ENCODE measurements at regions not wholly inside any gene's neighbourhood (a gene's known extent, or its start where the extent isn't known, plus 50 kb on each side); places are given as distances from the start of the nearest gene placed in this dataset.
A peak's percentile ranks its signal among the peaks of the same experiment; 100 is the strongest.

GRCh38 chr20:17883592-17884306 lies 84.8 kb downstream of the SNX5 start:
- peak overlapping the region; percentile 46; the same call in 1 of the 2 replicates for H2BK15ac ChIP-seq (ENCODE audit: low read length)
- no peak for FAIRE-seq
- H4K5ac ChIP-seq (ENCODE audit: insufficient read length, low read depth, low read length), result peak overlapping the region; percentile 53
- no peak overlapping the region for H3K56ac ChIP-seq (replicated peaks; ENCODE audit: insufficient read length, low read depth, low read length)
- H3K9ac ChIP-seq (replicated peaks in 1 of 4; ENCODE audit: extremely low read depth in 1 of 4, low read depth in 3 of 4, low read length in 3 of 4), result no peak overlapping the region
- H3K27me3 ChIP-seq (replicated peaks in 1 of 4; ENCODE audit: control insufficient read depth in 3 of 4, extremely low read depth in 1 of 4, insufficient read depth in 3 of 4, low read length in 3 of 4), result no peaks in the 10 kb centered on the region
- H3K4me3 ChIP-seq (ENCODE audit: extremely low read depth in 1 of 4, insufficient read depth in 2 of 4, low read depth in 3 of 4, low read length in 4 of 4), result no peak overlapping the region
- H3K23me2 ChIP-seq (ENCODE audit: low read depth, low read length), result no peaks in the 10 kb centered on the region
- H2BK12ac ChIP-seq (ENCODE audit: low read depth, low read length), result 0 out of 2 replicates have a peak overlapping the region, but pooled peaks have one; percentile 27
- DNase-seq (ENCODE audit: low read depth in 1 of 2, low spot score in 2 of 2), result no peak
- ChIA-PET CTCF (ENCODE audit: partially characterized antibody) (interaction anchor here (0.8 to 3.8 kb wide), 10 partner anchors 10 to 77 kb away, joined by 3 to 24 read pairs (median 4); no protein-coding TSS in a partner anchor), POLR2A (ENCODE audit: partially characterized antibody) (interaction anchor here (1.2 to 1.6 kb wide), 3 partner anchors 12 to 27 kb away, joined by 3 to 4 read pairs (median 4); no protein-coding TSS in a partner anchor)
- H2AK5ac ChIP-seq (ENCODE audit: low read depth, low read length), result no peak overlapping the region
- no peak overlapping the region for H3K23ac ChIP-seq (ENCODE audit: insufficient read length)
- H3K4ac ChIP-seq (replicated peaks; ENCODE audit: insufficient read length, low read depth, low read length), result peak overlapping the region; percentile 66
- H3K79me2 ChIP-seq (ENCODE audit: control insufficient read depth in 1 of 2, insufficient read depth in 2 of 2, low read length in 2 of 2), result no peaks in the 10 kb centered on the region
- no peak overlapping the region for H3K4me2 ChIP-seq (ENCODE audit: insufficient read depth in 1 of 2, low read depth in 2 of 2, low read length in 2 of 2)
- peak overlapping the region; percentile 83 for H4K91ac ChIP-seq (replicated peaks; ENCODE audit: insufficient read length, low read length)
- H2AFZ ChIP-seq (ENCODE audit: low read length), result no peak overlapping the region
- H3K79me1 ChIP-seq (ENCODE audit: low read depth, low read length), result no peaks in the 10 kb centered on the region; the same call in 1 of the 2 replicates
- no peaks in the 10 kb centered on the region for H4K20me1 ChIP-seq (replicated peaks in 1 of 2; ENCODE audit: control insufficient read depth in 1 of 2, insufficient read depth in 2 of 2, low read length in 2 of 2)
- no peak overlapping the region; the same call in none of the 2 replicates for H3K18ac ChIP-seq (ENCODE audit: extremely low read depth, low read length)
- H3K27ac ChIP-seq (ENCODE audit: low read depth, low read length), result no peak overlapping the region
- H2BK120ac ChIP-seq (replicated peaks; ENCODE audit: low read depth, low read length), result peak overlapping the region; percentile 33
- no peak overlapping the region for H3K14ac ChIP-seq (ENCODE audit: insufficient read length)
- H2BK5ac ChIP-seq (ENCODE audit: low read depth, low read length), result peak overlapping the region; percentile 15; the same call in 1 of the 2 replicates
- H3K36me3 ChIP-seq (ENCODE audit: control insufficient read depth in 2 of 4, insufficient read depth in 4 of 4, low read length in 3 of 4), result no peaks in the 10 kb centered on the region
- peaks cover 3 to 11% (median 7%) of the 10 kb centered on the region in 4 experiments for H3K4me1 ChIP-seq (replicated peaks in 1 of 4; ENCODE audit: control insufficient read depth in 3 of 4, insufficient read depth in 4 of 4, low read length in 3 of 4)
- no peaks in the 10 kb centered on the region for H3K9me3 ChIP-seq (ENCODE audit: insufficient read depth in 2 of 2, low read depth in 1 of 2, low read length in 1 of 2)
- 64% methylated on average over 7 of the region's 8 CpGs; no CpG with 5 or more reads in 1 of the 2 experiments for WGBS, 2 experiments (ENCODE audit: extremely low coverage in 1 of 2, insufficient coverage in 1 of 2, insufficient read length in 1 of 2, insufficient replicate concordance in 2 of 2, low coverage in 1 of 2, low lambda C conversion rate in 2 of 2, missing lambda C conversion rate in 1 of 2)
- H2BK20ac ChIP-seq (ENCODE audit: low read length), result no peak overlapping the region
- H4K8ac ChIP-seq (ENCODE audit: extremely low read depth, insufficient read depth, low read length), result no peak overlapping the region; the same call in 1 of the 2 replicates
- TF ChIP-seq, protein P1, sequence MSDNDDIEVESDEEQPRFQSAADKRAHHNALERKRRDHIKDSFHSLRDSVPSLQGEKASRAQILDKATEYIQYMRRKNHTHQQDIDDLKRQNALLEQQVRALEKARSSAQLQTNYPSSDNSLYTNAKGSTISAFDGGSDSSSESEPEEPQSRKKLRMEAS (IDR thresholded peaks at IDR 0.05), result no peak
- TF ChIP-seq CBX8 (IDR thresholded peaks at IDR 0.05; ENCODE audit: borderline replicate concordance, low read depth, low read length), result no peak
- TF ChIP-seq HDAC6 (IDR thresholded peaks at IDR 0.05; ENCODE audit: low read depth, low read length), result no peak
- no peak for TF ChIP-seq RNF2 (IDR thresholded peaks at IDR 0.05; ENCODE audit: borderline replicate concordance, low read depth, low read length, missing control alignments, poor library complexity, severe bottlenecking)
- TF ChIP-seq SRF (IDR thresholded peaks at IDR 0.05; ENCODE audit: low read depth, low read length), result no peak
- no peak for TF ChIP-seq RFX5 (IDR thresholded peaks at IDR 0.05; ENCODE audit: borderline replicate concordance, low read depth, low read length)
- no peak for TF ChIP-seq EGR1 (IDR thresholded peaks at IDR 0.05; ENCODE audit: borderline replicate concordance, low read depth, low read length)
- no peak for TF ChIP-seq POU5F1 (IDR thresholded peaks at IDR 0.05; ENCODE audit: low read depth, low read length)
- no peak for TF ChIP-seq TBP (IDR thresholded peaks at IDR 0.05; ENCODE audit: low read depth, low read length)
- peak; percentile 25 to 50; a peak in 2 of 4 replicates for TF ChIP-seq RAD21 (IDR thresholded peaks at IDR 0.05 in 1 of 2, conservative IDR thresholded peaks at IDR 0.05 in 1 of 2; ENCODE audit: low read depth in 2 of 2, low read length in 2 of 2)
- TF ChIP-seq SP4 (IDR thresholded peaks at IDR 0.05; ENCODE audit: low read length), result no peak
- no peak for TF ChIP-seq FOSL1 (IDR thresholded peaks at IDR 0.05; ENCODE audit: insufficient read depth, low read depth, low read length)

Measured in H1 (cell line).